Pancreas (tissue), 10 donors: ENCODE measurements at regions not wholly inside any gene's neighbourhood (a gene's known extent, or its start where the extent isn't known, plus 50 kb on each side); places are given as distances from the start of the nearest gene placed in this dataset.

Experiments used
- ATAC-seq, 4 donors: fragments of 200-7000 bp; cut with Tn5 transposase; one replicate each; pipeline versions ENCODE4 v1.8.0 to v1.9.1; 2020; ENCODE audit warnings: mild to moderate bottlenecking in 4 of 4, moderate library complexity in 4 of 4
- DNase-seq, 6 donors: peaks; one replicate each; pipeline ENCODE4 v3.0.0-alpha.2; 2020
- FAIRE-seq: peaks from 2 replicates; lab custom pipeline; 2012; peaks lifted over from hg19 to GRCh38; lab: Jason Lieb, UNC
- H3K27ac ChIP-seq, 4 donors: fragments of 200-600 bp; sonication (generic); 1 replicate in 3 of 4; 2 replicates in 1 of 4; pipeline versions ENCODE4 v1.5.0 to v1.8.0; 2020
- H3K27me3 ChIP-seq, 4 donors: fragments of 200-600 bp; one replicate each; pipeline ENCODE4 v1.8.0; 2021
- H3K36me3 ChIP-seq, 3 donors: fragments of 200-600 bp; sonication (generic) in 1 of 3; one replicate each; pipeline versions ENCODE4 v1.5.0 to v1.8.0; 2020 to 2021
- H3K4me1 ChIP-seq, 3 donors: fragments of 200-600 bp; one replicate each; pipeline ENCODE4 v1.8.0; 2021
- H3K4me3 ChIP-seq, 4 donors: fragments of 200-600 bp; sonication (generic) in 2 of 4; one replicate each; pipeline versions ENCODE4 v1.5.0 to v1.8.0; 2020 to 2021
- H3K9me3 ChIP-seq, 4 donors: fragments of 200-600 bp; one replicate each; pipeline ENCODE4 v1.8.0; 2021
- WGBS, 2 donors: extraction: QIAGEN DNeasy Blood & Tissue Kit; methylation state at CpG; one replicate each; pipeline ENCODE4 v1.1.7; 2013; 5-methylcytosine and 5-hydroxymethylcytosine counted together
- intact Hi-C, 3 donors: fragments of 100-400 bp; cut with DNase I; formaldehyde crosslinking; loops; one replicate each; pipeline versions ENCODE4 v1.11.1 to v1.14.2; 2022
- TF ChIP-seq, protein P1 (sequence below), 4 donors: fragments of 200-600 bp; sonication (generic) in 3 of 4; IDR thresholded peaks; one replicate each; pipeline versions ENCODE4 v1.5.0 to v1.8.0; 2021; ENCODE audit warnings: antibody characterized with exemption in 4 of 4
- donor health status: healthy with polysubstance abuse.
- donor health status: DM: no; HTN: no; CAD: no; lungs with moderate emphysema.
- donor health status: DM: no; HTN: no; CAD: no.
- donor health status: control.
- donor health status: control.
- donor health status: Bipolar disorder and iron deficiency.
- donor health status: DM: yes; HTN: yes; CAD: no.
- donor health status: DM: no; HTN: no; CAD: no.
- donor health status: DM: no; HTN: no; CAD: no.
- donor health status: DM: yes; HTN: yes; CAD: no.

- no peaks in the 10 kb centered on the region for H3K9me3 ChIP-seq
- FAIRE-seq (no peak), ATAC-seq (no peak), DNase-seq (no peak)
- intact Hi-C loops: no loop called here
- no peaks in the 10 kb centered on the region for H3K4me1 ChIP-seq
- WGBS, 2 donors: 22 to 38% methylated on average over 5 of the region's 5 CpGs
- no peak overlapping the region for H3K27ac ChIP-seq
- H3K27me3 ChIP-seq: no peaks in the 10 kb centered on the region
- TF ChIP-seq, protein P1, sequence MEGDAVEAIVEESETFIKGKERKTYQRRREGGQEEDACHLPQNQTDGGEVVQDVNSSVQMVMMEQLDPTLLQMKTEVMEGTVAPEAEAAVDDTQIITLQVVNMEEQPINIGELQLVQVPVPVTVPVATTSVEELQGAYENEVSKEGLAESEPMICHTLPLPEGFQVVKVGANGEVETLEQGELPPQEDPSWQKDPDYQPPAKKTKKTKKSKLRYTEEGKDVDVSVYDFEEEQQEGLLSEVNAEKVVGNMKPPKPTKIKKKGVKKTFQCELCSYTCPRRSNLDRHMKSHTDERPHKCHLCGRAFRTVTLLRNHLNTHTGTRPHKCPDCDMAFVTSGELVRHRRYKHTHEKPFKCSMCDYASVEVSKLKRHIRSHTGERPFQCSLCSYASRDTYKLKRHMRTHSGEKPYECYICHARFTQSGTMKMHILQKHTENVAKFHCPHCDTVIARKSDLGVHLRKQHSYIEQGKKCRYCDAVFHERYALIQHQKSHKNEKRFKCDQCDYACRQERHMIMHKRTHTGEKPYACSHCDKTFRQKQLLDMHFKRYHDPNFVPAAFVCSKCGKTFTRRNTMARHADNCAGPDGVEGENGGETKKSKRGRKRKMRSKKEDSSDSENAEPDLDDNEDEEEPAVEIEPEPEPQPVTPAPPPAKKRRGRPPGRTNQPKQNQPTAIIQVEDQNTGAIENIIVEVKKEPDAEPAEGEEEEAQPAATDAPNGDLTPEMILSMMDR (IDR thresholded peaks at IDR 0.05): no peak
- H3K36me3 ChIP-seq: no peaks in the 10 kb centered on the region
- H3K4me3 ChIP-seq: no peak overlapping the region
These were observed 285.2 kb upstream of the N4BP1 start for GRCh38 chr16:48895142-48895541.

DNA sequence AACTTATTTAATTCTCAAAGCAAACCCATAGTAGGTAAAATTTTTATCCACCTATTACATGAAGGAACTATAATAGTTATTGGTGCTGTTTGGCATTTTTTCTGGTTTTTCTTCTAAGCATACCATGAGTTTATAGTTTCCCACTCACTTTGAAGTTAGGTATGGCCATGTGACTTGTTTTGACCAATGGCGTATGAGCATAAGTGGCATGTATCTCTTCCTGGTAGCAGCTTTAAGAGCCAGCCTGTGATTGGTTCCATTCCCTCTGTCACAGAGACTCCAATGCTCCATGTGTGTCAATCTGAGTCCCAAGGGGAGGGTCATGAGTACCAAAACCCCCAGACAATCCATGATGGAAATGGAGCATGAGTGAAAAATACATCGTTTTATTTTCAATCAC is 282.9 kb upstream of the N4BP1 start:
- TF ChIP-seq, protein P1 (IDR thresholded peaks at IDR 0.05): no peak
- no peak for FAIRE-seq
- no peaks in the 10 kb centered on the region for H3K4me1 ChIP-seq

DNA sequence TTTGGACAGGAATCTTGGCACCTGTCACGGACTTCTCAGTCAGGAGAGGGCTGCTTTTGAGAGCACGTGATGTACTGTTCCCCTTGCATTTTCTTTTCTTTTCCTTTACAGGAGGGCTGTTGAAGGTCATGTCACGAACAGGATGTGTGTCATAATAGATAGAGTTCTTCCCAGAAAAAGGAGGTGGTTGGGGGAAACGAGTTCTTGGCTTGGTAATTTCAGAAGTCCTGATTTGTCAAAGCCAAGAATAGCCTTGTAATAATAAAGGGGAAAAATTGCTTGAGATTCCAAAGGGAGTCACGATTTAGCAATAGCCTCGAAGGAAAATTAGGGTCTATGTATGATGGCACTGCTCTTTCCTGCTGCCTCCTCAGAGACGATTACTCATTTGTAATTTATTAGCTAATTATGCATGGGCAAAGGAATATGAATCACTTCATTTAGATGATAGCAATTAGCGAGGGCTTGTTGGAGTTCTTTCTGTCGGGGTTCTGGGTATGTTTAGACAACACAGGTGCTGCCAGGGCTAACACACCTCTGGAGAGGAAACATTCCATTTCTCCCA is 277.7 kb upstream of the N4BP1 start:
- DNase-seq (no peak), FAIRE-seq (no peak), ATAC-seq (no peak)
- Histone ChIP-seq H3K36me3 (no peaks in the 10 kb centered on the region), H3K27me3 (no peaks in the 10 kb centered on the region), H3K27ac (no peak overlapping the region), H3K4me3 (no peak overlapping the region), H3K9me3 (no peaks in the 10 kb centered on the region), H3K4me1 (no peaks in the 10 kb centered on the region)
- intact Hi-C loops: no loop called here
- TF ChIP-seq, protein P1 (IDR thresholded peaks at IDR 0.05): no peak
- WGBS, 2 donors: 39 to 44% methylated on average over 9 of the region's 9 CpGs

More for the DNA sequence above, 282.9 kb upstream of the N4BP1 start:
- Histone ChIP-seq H3K4me3 (no peak overlapping the region), H3K27me3 (no peaks in the 10 kb centered on the region), H3K9me3 (no peaks in the 10 kb centered on the region), H3K27ac (no peak overlapping the region), H3K36me3 (no peaks in the 10 kb centered on the region)
- 87 to 89% methylated on average over 2 of the region's 2 CpGs for WGBS, 2 donors
- DNase-seq: no peak
- intact Hi-C loops: no loop called here
- no peak for ATAC-seq

DNA sequence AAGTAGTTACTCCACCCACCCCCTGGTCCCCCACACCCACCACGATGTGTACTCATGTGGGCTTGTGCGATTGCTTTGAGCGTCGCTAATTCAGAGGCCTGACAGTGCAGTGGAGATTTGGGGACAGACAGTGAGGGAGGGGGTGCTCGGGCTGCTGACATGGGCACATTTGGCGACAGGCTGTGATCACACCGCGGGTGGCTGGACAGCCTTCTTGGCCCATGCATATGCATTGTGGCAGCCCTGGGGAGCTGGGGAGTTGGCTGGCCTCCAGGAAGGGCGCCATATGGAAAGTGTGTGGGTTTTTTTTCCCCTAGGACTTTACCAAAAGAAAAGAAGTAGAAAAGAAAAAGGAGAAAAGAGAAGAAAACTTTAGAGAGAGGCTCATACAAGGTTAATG is 275.5 kb upstream of the N4BP1 start:
- WGBS, 2 donors: 53 to 64% methylated on average over 9 of the region's 9 CpGs
- ATAC-seq (no peak), FAIRE-seq (no peak)

GRCh38 chr16:48881272-48881671 is 271.3 kb upstream of the N4BP1 start:
- Histone ChIP-seq H3K4me1 (peaks cover 0 to 5% (median 4%) of the 10 kb centered on the region in 3 donors), H3K4me3 (no peak overlapping the region), H3K36me3 (no peaks in the 10 kb centered on the region), H3K9me3 (no peaks in the 10 kb centered on the region), H3K27ac (no peak overlapping the region), H3K27me3 (no peaks in the 10 kb centered on the region)
- 66 to 85% methylated on average over 2 of the region's 2 CpGs for WGBS, 2 donors
- TF ChIP-seq, protein P1 (IDR thresholded peaks at IDR 0.05): no peak
- intact Hi-C loops: no loop called here
- DNase-seq: no peak
- no peak for FAIRE-seq
- ATAC-seq: no peak

More for the DNA sequence above, 275.5 kb upstream of the N4BP1 start:
- H3K36me3 ChIP-seq: no peaks in the 10 kb centered on the region
- H3K4me3 ChIP-seq: no peak overlapping the region
- no peak for DNase-seq
- H3K27ac ChIP-seq: no peak overlapping the region
- H3K9me3 ChIP-seq: no peaks in the 10 kb centered on the region
- no peaks in the 10 kb centered on the region for H3K27me3 ChIP-seq
- TF ChIP-seq, protein P1 (IDR thresholded peaks at IDR 0.05): no peak
- intact Hi-C loops: no loop called here
- H3K4me1 ChIP-seq: no peaks in the 10 kb centered on the region
